Hepatocyte (in vitro differentiated cells): ENCODE measurements at regions not wholly inside any gene's neighbourhood (a gene's known extent, or its start where the extent isn't known, plus 50 kb on each side); places are given as distances from the start of the nearest gene placed in this dataset.
"Not testable (repeated sequence)": the region's sequence is repeated elsewhere in the genome, so short reads cannot be mapped to it uniquely, and the experiment has no call there.

ENCODE experiments used
- DNase-seq: peaks from one replicate; pipeline ENCODE4 v3.0.0-alpha.2; 2016; ENCODE audit warnings: low spot score
- H2AFZ ChIP-seq: fragments of 200-600 bp; sonication (generic); 2 replicates; pipeline ENCODE4 v1.6.0; 2016; ENCODE audit warnings: antibody characterized with exemption, mild to moderate bottlenecking
- H3K27ac ChIP-seq: fragments of 200-600 bp; sonication (generic); 2 replicates; pipeline ENCODE4 v1.5.1; 2016; ENCODE audit warnings: mild to moderate bottlenecking
- H3K27me3 ChIP-seq: fragments of 200-600 bp; sonication (generic); 2 replicates; pipeline ENCODE4 v1.6.1; 2016
- H3K36me3 ChIP-seq: fragments of 200-600 bp; sonication (generic); replicated peaks from 2 replicates; pipeline ENCODE4 v1.5.1; 2016; ENCODE audit warnings: low read depth; ENCODE audit not compliant: insufficient read depth
- H3K4me1 ChIP-seq: fragments of 200-600 bp; sonication (generic); 2 replicates; pipeline ENCODE4 v1.5.1; 2016; ENCODE audit warnings: mild to moderate bottlenecking, moderate library complexity; ENCODE audit not compliant: insufficient read depth
- H3K4me2 ChIP-seq: fragments of 200-600 bp; sonication (generic); 2 replicates; pipeline ENCODE4 v1.6.0; 2016
- H3K4me3 ChIP-seq: fragments of 200-600 bp; sonication (generic); 2 replicates; pipeline ENCODE4 v1.5.1; 2016; ENCODE audit warnings: mild to moderate bottlenecking
- H3K79me2 ChIP-seq: fragments of 200-600 bp; sonication (generic); 2 replicates; pipeline ENCODE4 v1.6.0; 2017; ENCODE audit warnings: mild to moderate bottlenecking
- H3K9me2 ChIP-seq: fragments of 200-600 bp; sonication (generic); replicated peaks from 2 replicates; pipeline ENCODE4 v1.6.0; 2017; ENCODE audit warnings: mild to moderate bottlenecking; ENCODE audit not compliant: insufficient read depth
- H3K9me3 ChIP-seq: fragments of 200-600 bp; sonication (generic); 2 replicates; pipeline ENCODE4 v1.5.1; 2016; ENCODE audit warnings: low read depth, mild to moderate bottlenecking
- H4K20me1 ChIP-seq: fragments of 200-600 bp; sonication (generic); 2 replicates; pipeline ENCODE4 v1.6.0; 2016; ENCODE audit warnings: mild to moderate bottlenecking; ENCODE audit not compliant: insufficient read depth, poor library complexity, severe bottlenecking
- CTCF ChIP-seq: fragments of 200-600 bp; sonication (generic); IDR thresholded peaks from 2 replicates; pipeline ENCODE4 v1.5.1; 2016; ENCODE audit warnings: antibody characterized with exemption, mild to moderate bottlenecking; ENCODE audit not compliant: poor library complexity
- EZH2 ChIP-seq: fragments of 200-600 bp; sonication (generic); IDR thresholded peaks from 2 replicates; pipeline ENCODE4 v1.6.1; 2016; ENCODE audit warnings: antibody characterized with exemption, mild to moderate bottlenecking, borderline replicate concordance
- EZH2phosphoT487 ChIP-seq: fragments of 200-600 bp; sonication (generic); IDR thresholded peaks from one replicate; pipeline ENCODE4 v1.6.1; 2018; ENCODE audit warnings: antibody characterized with exemption, mild to moderate bottlenecking, low read depth, moderate library complexity; ENCODE audit not compliant: unreplicated experiment, severe bottlenecking
- WGBS: methylation state at CpG from one replicate; pipeline ENCODE4 v1.1.6; 2016; ENCODE audit warnings: low lambda C conversion rate; ENCODE audit errors: missing lambda C conversion rate; 5-methylcytosine and 5-hydroxymethylcytosine counted together

- Histone ChIP-seq H3K27ac (no peak overlapping the region), H3K4me3 (no peak overlapping the region), H2AFZ (no peak overlapping the region), H3K27me3 (no peaks in the 10 kb centered on the region), H3K79me2 (no peaks in the 10 kb centered on the region), H3K9me3 (no peaks in the 10 kb centered on the region), H3K4me2 (no peak overlapping the region), H3K9me2 (no peaks in the 10 kb centered on the region), H3K4me1 (no peaks in the 10 kb centered on the region), H4K20me1 (no peaks in the 10 kb centered on the region), H3K36me3 (no peaks in the 10 kb centered on the region)
- DNase-seq: no peak
- TF ChIP-seq EZH2 (no peak), EZH2phosphoT487 (no peak), CTCF (no peak)
- 77% methylated on average over 3 of the region's 3 CpGs for WGBS
Measured at GRCh38 chr1:64403331-64403730, 66.6 kb upstream of the CACHD1 start.

GRCh38 chr1:64404202-64404601, 65.7 kb upstream of the CACHD1 start:
- DNase-seq: no peak
- TF ChIP-seq EZH2phosphoT487: no peak
- no peak for TF ChIP-seq EZH2
- TF ChIP-seq CTCF: no peak
- 63% methylated on average over 1 of the region's 1 CpG for WGBS
- Histone ChIP-seq H3K9me3 (no peaks in the 10 kb centered on the region), H3K27ac (no peak overlapping the region), H3K4me2 (no peak overlapping the region), H3K36me3 (no peaks in the 10 kb centered on the region), H4K20me1 (no peaks in the 10 kb centered on the region), H3K9me2 (no peaks in the 10 kb centered on the region), H3K79me2 (no peaks in the 10 kb centered on the region), H3K27me3 (no peaks in the 10 kb centered on the region), H3K4me1 (no peaks in the 10 kb centered on the region), H2AFZ (no peak overlapping the region), H3K4me3 (no peak overlapping the region)

- WGBS: 88% methylated on average over 1 of the region's 1 CpG
- H3K9me3 ChIP-seq: no peaks in the 10 kb centered on the region
- H3K4me3 ChIP-seq: no peak overlapping the region
- DNase-seq: no peak
- no peak overlapping the region for H3K4me2 ChIP-seq
- no peaks in the 10 kb centered on the region for H3K27me3 ChIP-seq
- H4K20me1 ChIP-seq: no peaks in the 10 kb centered on the region
- H3K9me2 ChIP-seq: no peaks in the 10 kb centered on the region
- no peaks in the 10 kb centered on the region for H3K79me2 ChIP-seq
- H3K36me3 ChIP-seq: no peaks in the 10 kb centered on the region
- TF ChIP-seq CTCF (no peak), EZH2phosphoT487 (no peak), EZH2 (no peak)
- no peak overlapping the region for H2AFZ ChIP-seq
- no peak overlapping the region for H3K27ac ChIP-seq
- no peaks in the 10 kb centered on the region for H3K4me1 ChIP-seq
Measured at GRCh38 chr1:64405833-64406232, 64.1 kb upstream of the CACHD1 start.

- H3K9me2 ChIP-seq: no peaks in the 10 kb centered on the region
- H4K20me1 ChIP-seq: no peaks in the 10 kb centered on the region
- WGBS: 77% methylated on average over 1 of the region's 1 CpG
- H3K79me2 ChIP-seq: no peaks in the 10 kb centered on the region
- H3K27me3 ChIP-seq: no peaks in the 10 kb centered on the region
- no peak overlapping the region for H3K27ac ChIP-seq
- DNase-seq: no peak
- no peaks in the 10 kb centered on the region for H3K4me1 ChIP-seq
- H3K9me3 ChIP-seq: no peaks in the 10 kb centered on the region
- TF ChIP-seq CTCF (no peak), EZH2phosphoT487 (no peak), EZH2 (no peak)
- no peak overlapping the region for H3K4me3 ChIP-seq
- H3K4me2 ChIP-seq: no peak overlapping the region
- H2AFZ ChIP-seq: no peak overlapping the region
- no peaks in the 10 kb centered on the region for H3K36me3 ChIP-seq
Measured at GRCh38 chr1:64410217-64410616, 59.7 kb upstream of the CACHD1 start.

- H3K27me3 ChIP-seq, H3K79me2 ChIP-seq, H2AFZ ChIP-seq, DNase-seq, H3K36me3 ChIP-seq, H3K9me2 ChIP-seq, H3K4me1 ChIP-seq, H3K27ac ChIP-seq, H3K4me2 ChIP-seq, H3K4me3 ChIP-seq, H4K20me1 ChIP-seq, H3K9me3 ChIP-seq: not testable (repeated sequence)
- WGBS: 100% methylated on average over 5 of the region's 56 CpGs
Measured at GRCh38 chr1:64414855-64415546, 54.9 kb upstream of the CACHD1 start.
